GM19043 (cell line): ENCODE measurements at regions not wholly inside any gene's neighbourhood (a gene's known extent, or its start where the extent isn't known, plus 50 kb on each side); places are given as distances from the start of the nearest gene placed in this dataset.
"Not testable (repeated sequence)": the region's sequence is repeated elsewhere in the genome, so short reads cannot be mapped to it uniquely, and the experiment has no call there.

ENCODE experiments used
- ATAC-seq: cut with Tn5 transposase; IDR thresholded peaks from one replicate; pipeline ENCODE4 v1.9.1; 2021; ENCODE audit warnings: low read depth; ENCODE audit not compliant: unreplicated experiment

- no peak for ATAC-seq
These were observed 105.1 kb upstream of the FOXN2 start for GRCh38 chr2:48209214-48209885.

- no peak for ATAC-seq
These were observed 104.3 kb upstream of the FOXN2 start for GRCh38 chr2:48210189-48210588.

DNA sequence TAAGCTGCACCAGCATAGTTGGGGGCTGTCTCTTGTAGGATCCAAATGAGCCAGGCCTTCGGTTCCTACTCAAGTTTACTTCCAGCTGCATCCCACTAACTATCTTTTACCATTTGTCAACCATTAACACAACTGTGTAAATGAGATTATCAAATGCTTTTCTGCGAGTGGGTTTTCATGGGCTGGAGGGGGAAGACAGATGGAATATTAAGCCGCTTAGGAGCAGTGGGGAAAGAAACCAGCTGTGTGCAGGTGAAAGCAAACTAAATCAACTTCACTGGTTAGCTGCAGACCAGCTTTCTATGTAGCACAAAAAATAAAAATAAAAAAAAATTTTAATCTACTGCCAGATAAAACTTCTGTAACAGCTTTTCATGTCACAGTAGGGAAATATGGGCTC lies 100.8 kb upstream of the FOXN2 start:
- ATAC-seq: no peak

GRCh38 chr2:48218169-48218568 lies 96.3 kb upstream of the FOXN2 start:
- no peak for ATAC-seq

DNA sequence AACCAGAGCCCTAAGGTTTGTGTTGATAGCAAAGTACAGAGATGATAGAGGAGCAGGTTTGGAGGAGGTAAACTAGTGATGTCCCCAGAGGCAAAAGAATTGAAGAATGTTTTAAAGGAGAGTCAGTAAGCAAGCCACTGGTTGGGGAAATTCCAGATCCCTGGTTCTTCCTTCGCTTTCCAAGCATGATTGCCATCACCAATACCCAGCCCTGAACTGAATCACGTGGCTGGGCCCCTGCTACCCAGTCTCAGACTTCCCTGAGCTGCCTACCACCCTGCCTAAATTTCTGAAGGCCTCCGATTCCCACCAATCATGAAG lies 95.3 kb upstream of the FOXN2 start:
- no peak for ATAC-seq

DNA sequence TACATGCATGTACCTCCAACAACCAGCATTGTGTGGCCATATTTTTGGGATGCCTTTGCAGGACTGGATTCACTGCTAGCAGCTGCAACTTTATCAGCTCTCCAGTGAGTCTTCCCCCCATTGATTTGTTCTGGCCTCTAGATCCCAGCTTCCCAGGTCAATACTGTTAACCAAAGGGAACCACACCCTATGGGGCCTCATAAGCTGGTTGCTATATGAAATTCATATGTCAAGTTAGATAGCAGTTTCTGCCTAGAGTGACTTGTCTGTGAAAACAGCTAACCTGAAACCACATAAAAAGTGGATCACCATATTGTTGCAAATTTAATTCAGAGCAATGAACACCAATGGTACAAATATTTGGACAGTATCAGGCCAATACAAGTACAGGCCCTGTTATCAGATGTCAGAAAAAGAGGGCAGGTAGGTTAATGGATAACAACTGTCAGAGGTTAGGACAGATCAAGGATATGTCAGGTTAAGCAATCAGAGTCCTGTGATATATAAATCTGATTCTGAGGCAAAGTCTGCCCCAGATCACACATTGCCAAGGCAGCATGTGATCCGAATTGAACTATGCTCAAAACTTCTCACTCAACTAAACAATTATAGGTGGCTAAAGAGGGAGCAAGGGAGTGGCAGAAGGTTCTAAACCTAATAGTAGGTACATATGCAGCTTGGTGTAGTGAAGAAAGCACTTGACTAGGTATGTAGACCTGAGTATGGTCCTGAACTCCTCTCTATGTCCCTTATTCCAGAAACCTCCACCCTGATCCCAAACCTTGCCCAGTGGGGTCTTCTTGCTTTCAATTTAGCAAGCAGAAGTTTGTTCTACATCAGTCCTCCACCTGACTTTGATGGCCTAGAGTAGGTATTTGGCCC lies 94.7 kb upstream of the FOXN2 start:
- ATAC-seq: no peak

DNA sequence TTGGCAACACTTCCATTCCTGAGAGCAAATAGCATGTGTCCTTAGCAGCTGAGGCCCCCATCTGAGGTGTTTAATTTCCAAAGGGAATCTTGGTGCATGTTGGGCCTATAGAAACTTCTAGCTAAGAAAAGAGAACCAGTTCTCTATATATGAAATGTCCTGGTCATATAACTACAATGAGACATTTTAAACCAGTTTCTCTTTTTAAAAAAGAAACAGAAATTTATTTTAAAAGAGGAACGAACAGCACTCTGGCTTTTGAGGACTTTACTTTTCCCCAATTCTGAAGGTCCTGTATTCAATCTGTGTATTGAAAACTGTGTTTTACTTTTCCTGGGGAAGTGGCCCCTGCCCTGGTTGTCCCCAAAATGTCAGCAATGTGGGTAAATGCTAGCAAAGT lies 94.0 kb upstream of the FOXN2 start:
- no peak for ATAC-seq

- no peak for ATAC-seq
These were observed 92.5 kb upstream of the FOXN2 start for GRCh38 chr2:48221846-48222516.

- peak; percentile 87 for ATAC-seq
These were observed 86.7 kb upstream of the FOXN2 start for GRCh38 chr2:48227617-48228344.

DNA sequence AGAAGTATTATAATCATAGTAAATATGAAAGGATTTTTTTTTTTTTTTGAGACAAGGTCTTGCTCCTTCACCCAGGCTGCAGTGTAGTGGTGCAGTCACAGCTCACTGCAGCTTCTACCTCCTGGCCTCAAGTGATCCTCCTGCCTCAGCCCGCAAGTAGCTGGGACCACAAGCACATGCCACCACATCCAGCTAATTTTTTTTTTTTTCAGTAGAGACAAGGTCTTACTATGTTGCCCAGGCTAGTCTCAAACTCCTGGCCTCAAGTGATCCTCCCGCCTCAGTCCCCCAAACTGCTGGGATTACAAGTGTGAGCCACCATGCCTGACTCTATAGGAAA lies 86.2 kb upstream of the FOXN2 start:
- no peak for ATAC-seq

- ATAC-seq: no peak
These were observed 85.4 kb upstream of the FOXN2 start for GRCh38 chr2:48229063-48229462.

DNA sequence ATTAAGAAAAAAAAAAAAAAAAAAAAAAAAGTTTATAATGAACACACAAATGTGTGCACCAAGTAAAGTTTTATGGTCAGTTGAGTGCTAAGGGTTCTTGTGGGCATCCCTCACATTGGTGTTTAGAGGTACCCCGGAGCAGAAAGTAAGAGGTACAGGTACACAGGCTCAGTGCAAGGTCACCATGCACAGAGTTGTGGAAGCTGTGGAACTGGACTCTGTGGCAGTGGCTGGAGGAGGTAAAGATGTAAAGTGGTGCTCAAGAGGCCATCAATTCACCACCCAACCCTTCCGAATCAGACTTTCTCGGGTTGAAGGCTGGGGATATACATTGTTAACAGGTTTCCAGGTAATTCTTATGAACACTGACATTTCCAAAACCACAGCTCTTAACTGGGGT lies 83.6 kb upstream of the FOXN2 start:
- ATAC-seq: no peak

GRCh38 chr2:48232351-48232750 lies 82.1 kb upstream of the FOXN2 start:
- ATAC-seq: no peak

- ATAC-seq: no peak
These were observed 81.5 kb upstream of the FOXN2 start for GRCh38 chr2:48233005-48233404.

DNA sequence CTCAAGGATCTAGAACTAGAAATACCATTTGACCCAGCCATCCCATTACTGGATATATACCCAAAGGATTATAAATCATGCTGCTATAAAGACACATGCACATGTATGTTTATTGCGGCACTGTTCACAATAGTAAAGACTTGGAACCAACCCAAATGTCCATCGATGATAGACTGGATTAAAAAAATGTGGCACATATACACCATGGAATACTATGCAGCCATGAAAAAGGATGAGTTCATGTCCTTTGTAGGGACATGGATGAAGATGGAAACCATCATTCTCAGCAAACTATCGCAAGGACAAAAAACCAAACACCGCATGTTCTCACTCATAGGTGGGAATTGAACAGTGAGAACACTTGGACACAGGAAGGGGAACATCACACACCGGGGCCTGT lies 80.7 kb upstream of the FOXN2 start:
- not testable (repeated sequence) for ATAC-seq

DNA sequence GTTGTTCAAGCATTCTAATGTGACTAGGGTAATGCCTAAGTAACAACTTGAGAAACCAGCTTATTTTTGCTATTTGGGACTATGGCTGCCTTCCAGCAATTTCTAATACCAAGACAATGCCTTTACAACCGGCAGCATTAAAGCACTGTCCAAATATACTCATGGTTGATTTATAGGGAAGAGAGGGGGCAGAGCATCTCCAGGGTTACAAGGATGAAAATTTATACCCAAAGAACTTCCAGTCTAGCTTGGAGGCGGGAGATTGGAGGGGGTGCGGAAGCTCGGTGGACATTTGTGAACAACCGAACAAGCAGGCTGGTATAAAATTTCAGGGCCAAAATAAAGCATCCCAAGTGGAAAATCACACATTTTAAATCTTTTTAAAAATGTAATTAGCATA lies 79.4 kb upstream of the FOXN2 start:
- ATAC-seq: no peak

DNA sequence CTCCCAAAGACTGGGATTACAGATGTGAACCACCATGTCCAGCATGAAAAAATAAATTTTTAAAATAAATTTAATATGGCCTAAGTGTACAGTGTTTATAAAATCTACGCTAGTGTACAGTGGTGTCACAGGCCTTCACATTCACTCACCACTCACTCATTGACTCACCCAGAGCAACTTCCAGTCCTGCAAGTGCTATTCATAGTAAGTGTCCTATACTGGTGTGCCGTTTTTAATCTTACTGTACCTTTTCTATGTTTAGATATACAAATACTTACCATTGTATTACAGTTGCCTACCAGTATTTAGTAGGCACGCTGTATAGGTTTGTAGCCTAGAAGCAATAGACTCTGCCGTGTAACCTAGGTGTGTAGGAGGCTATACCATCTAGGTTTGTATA lies 76.1 kb upstream of the FOXN2 start:
- ATAC-seq: no peak

DNA sequence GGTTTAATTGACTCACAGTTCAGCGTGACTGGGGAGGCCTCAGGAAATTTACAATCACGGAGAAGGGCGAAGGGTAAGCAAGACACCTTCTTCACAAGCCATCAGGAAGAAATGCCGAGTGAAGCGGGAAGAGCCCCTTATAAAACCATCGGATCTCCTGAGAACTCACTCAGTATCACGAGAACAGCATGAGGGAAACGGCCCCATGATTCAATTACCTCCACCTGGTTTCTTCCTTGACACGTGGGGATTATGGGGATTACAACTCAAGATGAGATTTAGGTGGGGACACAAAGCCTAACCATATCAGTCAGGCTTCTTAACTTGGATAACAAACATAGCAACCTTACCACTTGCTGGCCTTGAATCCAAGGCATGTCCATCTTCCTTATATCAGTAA lies 73.6 kb upstream of the FOXN2 start:
- ATAC-seq: no peak

GRCh38 chr2:48247206-48247605 lies 67.3 kb upstream of the FOXN2 start:
- no peak for ATAC-seq

DNA sequence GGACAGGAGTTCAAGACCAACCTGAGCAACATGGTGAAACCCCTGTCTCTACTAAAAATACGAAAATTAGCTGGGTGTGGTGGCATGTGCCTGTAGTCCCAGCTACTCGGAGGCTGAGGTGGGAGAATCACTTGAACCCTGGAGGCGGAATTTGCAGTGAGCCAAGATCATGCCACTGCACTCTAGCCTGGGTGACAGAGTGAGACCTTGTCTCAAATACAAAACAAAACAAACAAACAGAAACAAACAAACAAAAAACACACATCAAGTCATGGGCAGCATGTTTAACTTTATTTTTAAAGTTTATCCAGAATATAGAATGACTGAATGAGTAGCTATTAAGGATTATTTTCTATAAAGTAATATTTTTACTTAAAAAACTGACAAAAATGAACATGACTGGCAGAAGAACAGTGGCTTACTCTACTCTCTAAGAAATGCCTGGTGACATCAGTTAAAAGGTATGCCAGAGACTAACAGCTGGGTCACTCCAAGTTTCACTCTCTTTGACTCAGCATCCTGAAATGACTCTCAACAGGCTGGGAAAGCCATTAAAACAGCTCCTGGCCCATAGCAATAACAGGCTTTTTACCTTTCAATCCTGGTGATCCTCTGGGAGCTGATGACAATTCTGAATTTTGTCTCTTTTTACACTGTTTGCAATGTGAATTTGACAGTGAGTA lies 66.1 kb upstream of the FOXN2 start:
- ATAC-seq: peak; percentile 80

GRCh38 chr2:48249025-48249424 lies 65.5 kb upstream of the FOXN2 start:
- ATAC-seq: no peak
